CD4-positive, alpha-beta T cell treated with Interleukin-4 for 1 hour (primary cell): ENCODE measurements at regions not wholly inside any gene's neighbourhood (a gene's known extent, or its start where the extent isn't known, plus 50 kb on each side); places are given as distances from the start of the nearest gene placed in this dataset.
"Not testable (repeated sequence)": the region's sequence is repeated elsewhere in the genome, so short reads cannot be mapped to it uniquely, and the experiment has no call there.

Experiments
- DNase-seq, 2 donors: peaks; one replicate each; pipeline ENCODE4 v3.0.0-alpha.2; 2020 to 2022

DNA sequence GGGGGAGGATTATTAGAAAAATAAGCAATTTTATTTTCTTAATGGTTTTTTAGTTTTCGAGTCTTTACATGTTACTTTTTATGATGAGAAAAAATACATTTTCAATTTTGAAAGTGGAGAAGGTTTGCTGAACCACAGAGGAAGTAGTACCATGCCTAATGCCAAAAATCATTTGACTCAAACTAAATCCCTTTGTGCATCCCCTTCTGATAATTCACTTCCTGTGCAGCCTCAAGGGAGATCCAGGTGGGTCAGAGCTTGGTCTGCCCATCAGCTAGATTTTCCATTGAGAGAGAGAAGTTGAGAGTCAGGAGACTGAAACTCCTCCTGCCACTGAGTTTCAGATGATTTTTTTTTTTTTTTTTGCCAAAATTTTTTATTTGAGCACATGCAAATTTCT lies 571.7 kb downstream of the LIG4 start:
- DNase-seq = no peak

DNA sequence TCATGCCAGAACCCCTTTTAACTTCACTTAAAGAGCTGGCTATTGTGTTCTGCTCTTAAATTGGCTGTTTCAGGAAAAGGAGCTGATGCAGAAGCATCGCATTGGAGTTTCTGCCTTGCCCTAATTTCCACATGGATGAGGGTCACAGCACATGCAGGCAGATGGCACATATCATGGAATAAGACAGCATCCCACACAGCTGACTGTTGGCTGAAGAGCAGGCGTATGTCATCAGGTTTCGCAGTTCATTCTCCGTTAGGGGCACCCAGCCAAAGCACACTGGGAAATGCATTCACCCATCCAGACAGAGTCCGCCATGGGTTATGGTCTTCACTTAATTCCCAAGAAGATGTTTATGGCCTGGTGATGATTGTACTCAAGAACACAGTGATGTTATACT lies 572.5 kb downstream of the LIG4 start:
- DNase-seq = no peak

DNA sequence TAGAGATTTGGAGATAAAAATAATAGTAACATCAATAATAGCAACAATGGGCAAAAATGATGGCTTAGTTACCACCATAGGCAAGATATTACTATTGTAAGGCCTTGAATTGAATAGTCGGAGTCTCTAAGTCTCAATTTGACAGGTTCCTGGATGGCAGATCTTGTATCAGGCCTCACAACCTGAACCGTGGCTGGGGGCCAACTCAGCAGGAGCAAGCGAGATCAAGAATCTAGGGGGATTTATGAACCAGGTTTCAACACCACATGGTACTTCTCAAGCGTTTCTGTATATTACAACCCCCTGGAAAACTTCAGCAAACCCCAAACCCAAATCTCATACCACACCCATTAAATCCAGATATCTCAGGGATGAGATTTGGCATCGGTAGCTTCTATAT lies 573.8 kb downstream of the LIG4 start:
- DNase-seq = no peak

DNA sequence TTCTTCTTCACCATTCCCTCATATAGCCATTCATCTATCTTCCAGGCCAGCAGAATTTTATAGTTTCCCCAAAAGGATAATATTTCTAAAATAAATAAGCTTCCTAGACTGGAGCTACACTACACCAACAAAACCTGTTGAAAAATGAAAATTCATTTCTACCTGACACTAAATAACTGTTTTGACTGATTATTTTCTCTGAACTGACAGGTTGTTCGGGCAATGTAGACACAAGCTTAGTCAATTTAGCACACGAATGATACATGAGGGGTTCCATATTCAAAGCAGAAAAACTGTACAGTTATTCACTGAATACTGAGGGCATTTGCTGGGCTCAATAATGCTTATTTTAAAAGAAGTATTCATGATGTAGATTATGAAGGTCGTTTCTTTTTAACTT lies 589.7 kb downstream of the LIG4 start:
- no peak for DNase-seq

DNA sequence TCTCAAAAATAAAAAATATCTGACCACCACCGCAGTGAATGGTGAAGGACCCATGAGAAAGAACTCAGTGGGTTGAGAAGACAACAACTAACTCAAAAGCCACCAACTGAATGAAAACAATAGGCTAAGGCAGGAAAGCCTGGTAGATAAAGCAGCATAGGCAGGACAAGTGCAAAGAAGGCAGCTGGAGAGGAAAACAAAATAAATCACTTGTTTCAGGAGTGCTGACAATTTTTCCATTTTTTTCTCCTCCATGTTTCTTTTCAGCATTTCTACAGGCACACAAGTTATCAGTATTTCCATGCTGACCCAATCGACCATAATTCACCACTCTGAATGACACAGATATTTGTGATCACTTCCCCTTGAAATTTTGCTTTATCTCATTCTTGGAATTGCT lies 597.8 kb downstream of the LIG4 start:
- DNase-seq = no peak

DNA sequence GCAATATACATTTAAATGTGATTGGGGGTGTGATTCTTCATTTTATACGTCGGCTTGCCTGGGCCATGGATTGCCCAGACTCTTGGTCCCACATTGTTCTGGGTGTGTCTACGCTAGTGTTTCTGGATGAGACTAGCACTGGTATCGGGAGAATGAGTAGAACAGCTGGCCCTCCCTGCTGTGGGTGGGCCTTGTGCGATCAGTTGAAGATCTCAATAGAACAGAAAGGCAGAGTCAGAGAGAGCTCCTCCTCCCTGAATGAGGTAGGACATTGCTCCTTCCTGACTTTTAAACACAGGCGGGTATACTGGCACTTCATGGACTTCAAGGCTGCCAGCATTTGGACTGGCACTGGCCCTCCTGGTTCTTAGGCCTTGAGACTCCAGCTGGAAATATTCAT lies 603.0 kb downstream of the LIG4 start:
- no peak for DNase-seq

DNA sequence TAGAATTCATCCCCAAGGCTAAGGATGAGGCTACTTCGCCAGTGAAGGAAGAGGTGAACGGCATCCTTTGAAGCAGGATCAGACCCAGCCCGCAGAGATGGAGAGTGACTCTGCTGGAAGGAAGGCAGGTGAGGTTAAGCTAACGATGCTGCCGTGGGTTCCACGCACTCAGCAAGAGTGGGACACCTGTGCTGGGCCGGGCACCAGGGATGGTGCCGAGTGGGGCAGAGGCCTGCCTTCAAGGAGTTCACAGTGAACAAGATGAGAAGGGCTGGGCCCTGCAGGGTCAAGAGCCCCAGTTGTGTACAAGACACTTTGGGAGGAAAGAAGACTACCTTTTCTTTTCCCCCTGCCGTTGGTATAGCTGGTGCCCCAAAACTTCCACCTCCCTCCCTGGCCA lies 606.6 kb downstream of the LIG4 start:
- DNase-seq = no peak

DNA sequence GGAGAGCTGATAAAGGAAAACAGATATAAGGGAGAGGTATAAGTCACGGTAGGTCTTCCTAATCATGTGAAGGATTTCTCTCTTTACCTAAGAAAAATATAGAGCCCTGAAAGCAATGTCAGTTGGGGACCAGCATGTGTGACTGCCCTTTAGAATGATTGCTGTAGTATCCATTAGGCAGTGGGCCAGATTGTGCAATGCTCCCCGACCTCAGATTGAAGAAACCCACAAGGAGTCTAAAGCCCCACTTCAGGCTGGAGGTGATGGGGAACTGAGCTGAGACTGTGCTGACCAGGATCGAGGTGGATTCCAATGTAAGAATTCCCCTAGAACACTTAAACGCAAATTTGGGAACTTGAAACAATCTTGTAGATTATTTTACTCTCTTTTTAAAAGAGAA lies 614.4 kb downstream of the LIG4 start:
- DNase-seq = no peak

DNA sequence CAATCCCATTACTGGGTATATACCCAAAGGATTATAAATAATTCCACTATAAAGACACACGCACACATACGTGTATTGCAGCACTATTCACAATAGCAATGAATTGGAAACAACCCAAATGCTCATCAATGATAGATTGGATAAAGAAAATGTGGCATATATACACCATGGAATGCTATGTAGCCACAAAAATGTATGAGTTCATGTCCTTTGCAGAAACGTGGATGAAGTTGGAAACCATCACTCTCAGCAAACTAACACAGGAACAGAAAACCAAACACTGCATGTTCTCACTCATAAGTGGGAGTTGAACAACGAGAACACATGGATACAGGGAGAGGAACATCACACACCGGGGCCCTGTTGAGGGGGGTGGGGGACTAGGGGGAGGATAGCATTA lies 619.0 kb downstream of the LIG4 start:
- DNase-seq = not testable (repeated sequence)

DNA sequence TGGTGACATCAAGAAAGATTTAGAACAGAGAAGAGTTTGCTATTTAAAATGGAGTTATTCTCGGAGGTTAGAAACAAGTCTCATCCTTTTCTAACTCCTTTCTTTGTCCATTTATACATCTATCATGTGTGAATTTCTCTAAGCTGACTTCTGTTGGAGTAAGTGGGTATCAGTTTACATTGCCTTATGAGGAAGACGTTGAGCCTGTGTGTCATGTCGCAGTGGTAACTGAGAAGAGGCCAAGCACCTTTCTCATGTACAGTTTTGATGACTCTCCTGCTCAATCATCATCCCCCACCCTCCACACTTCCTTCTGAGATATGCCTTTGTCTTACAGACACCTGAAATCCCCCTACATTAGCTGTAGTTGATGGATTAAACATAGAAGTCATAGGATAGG lies 624.8 kb downstream of the LIG4 start:
- no peak for DNase-seq

DNA sequence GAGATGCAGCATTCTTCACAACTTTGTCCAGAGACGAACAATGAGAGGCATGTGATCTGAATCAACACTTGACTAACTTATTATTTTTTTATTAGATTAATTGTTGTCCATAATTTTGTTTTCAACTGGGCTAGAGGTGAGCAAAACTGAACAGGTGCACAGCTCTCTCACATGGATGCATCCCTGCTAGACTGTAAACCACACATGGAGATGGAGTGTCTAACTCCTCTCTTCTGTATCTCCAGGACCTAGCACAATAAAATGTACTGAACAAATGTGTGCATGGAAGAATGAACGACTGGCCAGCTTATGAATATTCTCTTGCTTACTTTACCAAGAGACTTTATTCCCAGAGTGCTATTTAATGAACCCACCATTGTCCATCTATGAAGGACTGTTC lies 627.7 kb downstream of the LIG4 start:
- no peak for DNase-seq

DNA sequence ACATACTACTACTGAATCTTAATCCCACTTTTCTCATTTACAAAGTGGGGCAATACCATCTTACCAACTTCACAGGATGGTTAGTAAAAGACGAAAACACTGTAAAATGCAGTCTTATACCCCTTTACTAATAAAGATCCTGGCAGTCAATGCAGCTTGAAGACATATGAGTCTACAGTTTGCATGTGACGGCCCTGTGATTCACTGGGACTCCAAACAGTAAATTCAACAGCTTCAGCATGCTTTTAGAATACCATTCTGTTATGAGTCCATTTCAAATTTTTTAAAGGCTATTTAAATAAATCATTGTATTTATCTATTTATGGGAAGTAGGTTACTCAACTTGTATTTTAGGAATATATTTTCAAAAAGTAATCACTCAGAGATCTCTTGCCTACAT lies 629.1 kb downstream of the LIG4 start:
- DNase-seq = no peak

DNA sequence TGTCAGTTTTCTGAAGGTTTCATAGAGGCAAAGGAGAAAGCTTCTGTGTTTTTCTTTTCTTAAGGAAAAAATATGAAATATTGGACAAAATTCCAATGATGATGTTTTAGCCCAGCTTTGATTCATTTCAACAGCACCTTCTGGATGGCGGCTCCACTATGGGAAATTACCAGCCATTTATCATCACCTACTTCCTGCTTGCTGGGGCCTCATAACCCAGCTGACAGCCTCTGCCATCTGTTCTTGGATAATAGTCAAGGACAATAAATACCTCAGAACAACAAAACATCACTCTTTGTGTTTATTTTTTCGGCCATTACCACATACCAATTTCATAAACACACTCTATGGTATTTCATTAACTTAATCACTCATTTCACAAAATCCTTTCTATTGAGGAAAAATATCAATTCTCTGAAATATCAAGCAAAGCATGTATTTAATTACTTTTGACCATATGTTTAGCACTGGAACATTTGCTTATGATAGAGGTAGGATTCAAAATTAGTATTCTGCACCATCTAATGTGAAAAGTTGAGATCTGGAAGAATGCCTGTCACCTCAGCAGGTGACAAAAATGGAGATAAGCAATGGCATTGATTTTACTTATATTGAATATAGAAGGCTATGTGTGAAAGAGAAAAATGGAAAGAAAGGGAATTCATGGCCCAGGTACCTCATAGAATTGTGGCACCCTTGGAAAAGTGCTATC lies 629.7 kb downstream of the LIG4 start:
- DNase-seq = no peak

DNA sequence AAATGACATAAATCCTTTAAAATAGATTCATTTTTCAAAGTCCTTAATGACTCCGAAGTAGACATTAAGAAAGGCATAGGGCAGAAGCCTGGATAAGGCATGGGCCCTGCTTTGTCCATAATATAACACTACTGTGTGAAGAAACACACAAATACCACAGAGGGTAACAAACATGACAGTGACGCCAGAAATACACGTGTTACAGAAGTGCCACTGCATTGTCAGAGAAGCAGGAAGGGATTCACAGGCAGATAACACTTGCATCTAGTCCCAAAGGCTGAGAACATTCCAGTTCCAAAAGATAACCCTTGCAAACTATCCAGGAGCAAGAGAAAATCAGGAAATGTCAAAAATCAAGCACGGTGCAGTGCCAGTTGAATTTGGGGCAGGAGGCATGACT lies 633.2 kb downstream of the LIG4 start:
- DNase-seq = no peak

DNA sequence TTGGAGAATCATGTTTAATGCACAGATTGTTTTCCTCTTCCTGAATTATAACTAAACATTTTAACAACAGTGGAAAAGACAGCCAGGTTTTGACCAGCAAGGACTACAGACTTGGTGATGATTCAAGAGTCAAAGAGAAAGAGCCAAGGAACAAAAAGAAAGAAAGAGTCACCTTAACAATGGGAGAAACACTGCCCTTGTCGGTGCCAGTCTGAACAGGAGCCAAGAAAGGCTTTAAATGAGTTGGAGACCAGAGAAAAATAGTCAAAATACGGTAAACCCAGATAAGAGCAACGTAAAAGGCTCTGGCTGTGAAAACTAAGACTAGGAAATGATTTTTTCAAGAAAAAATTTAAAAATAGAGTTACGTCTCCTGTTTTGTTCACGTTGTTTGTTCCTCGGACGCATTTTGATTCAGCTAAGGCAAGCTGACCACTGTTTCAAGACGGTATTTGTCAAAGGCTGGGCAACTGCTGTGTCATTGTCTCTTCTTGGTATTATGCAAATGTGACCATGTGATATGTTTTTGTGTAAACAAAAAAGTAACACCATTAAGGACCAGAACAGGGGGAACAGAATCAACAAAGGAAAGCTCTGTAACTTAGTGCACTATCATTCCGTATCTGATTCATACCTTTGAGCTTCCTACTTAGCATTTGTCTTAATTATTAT lies 634.5 kb downstream of the LIG4 start:
- DNase-seq = no peak

DNA sequence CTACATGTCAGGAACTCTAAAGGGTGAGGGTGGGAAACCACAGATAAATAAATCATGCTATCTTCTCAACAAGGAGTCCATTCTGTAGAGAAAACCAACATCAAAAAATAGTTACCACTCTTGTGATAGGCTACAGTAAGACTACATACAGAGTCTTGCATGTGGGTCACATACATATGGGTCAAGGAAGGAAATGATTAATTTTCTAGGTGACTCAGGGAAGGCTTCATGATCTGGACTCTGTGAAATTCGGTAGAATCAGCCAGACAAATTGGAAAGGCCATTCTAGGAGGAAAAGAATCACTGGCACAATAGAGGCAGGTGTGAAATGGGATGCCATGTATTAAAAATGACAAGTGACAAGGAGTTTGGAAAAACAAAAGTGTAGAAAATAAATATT lies 638.9 kb downstream of the LIG4 start:
- DNase-seq = no peak

DNA sequence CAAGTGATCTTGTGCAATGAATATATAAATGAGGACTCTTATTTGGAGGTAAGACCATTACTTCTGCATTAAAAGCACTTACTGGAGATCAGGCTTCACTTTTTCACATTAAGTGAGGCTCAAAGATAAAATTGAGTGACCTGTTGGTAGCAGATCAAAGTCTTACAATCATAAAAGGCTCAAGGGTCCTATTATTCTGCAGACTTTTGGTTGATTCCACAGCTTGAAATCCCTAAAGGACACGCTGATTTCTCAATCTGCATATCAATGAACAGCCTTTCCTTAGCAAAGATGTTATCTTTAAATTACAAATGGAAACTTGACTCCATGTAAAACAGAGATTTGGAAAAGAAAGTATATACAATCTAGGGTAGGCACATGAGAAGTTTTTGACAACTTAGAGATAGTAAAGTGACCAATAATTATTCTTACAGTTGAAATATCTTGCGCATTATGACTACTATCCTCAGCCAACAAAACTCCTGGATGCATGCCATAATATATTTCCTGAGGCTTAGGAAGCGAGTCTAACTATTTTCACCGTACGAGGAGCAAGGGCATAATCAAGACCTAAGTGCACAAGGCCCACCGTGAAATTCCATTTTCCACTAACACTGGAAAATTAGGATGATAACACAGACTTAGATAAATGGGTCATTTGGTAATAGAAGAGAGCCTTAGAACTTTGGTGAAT lies 640.7 kb downstream of the LIG4 start:
- no peak for DNase-seq

DNA sequence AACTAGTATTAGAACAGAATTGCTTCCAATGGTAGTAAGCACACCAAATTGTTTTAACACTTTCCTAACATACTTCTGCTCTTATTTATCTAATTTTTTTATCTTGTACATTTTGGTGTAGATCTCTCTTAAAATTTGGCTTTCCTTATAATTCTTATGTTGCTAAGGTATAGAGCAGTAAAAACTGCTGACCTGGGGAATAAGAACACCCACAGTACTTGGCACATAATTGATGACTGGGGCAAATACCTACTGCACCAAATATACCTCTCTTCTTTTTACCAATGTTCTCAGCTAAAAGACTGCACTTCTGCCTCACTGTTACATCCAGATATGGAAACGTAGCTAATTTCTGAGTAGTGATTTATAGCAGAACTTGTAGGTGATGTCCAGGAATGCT lies 642.2 kb downstream of the LIG4 start:
- no peak for DNase-seq

DNA sequence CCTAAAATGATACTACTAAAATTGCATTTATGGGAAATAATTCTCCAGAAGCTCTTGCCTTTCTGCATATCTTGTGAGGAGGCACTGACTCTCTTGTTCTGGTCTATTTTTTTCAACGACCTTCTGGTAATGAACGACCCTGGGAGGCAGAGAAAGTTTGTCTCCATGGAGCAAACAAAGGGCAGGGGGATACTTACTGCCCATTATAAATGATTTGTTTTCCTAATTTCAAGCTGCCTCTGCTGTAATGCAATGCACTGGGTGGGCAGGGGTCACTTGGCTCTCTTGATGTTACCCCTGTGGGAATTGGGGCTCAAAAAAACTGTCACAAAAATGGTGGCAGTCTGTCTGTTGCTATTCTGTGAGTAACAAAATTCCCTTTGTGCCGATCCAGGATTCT lies 643.2 kb downstream of the LIG4 start:
- no peak for DNase-seq

DNA sequence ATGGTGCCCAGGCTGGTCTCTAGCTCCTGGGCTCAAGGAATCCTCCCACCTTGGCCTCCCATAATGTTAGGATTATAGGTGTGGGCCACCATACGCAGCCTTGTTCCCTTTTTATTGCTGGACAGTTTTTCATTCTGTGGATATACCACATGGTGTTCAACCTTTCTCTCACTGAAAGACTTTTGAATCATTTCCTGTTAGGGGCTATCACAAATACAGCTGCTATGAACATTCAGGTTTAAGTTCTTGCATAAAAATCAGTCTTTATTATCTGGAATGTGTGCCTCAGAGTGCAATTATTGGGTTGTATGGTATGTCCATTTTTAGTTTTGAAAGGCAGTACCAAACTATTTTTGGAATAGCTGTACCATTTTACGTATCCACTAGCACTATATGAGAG lies 647.2 kb downstream of the LIG4 start:
- DNase-seq = no peak

DNA sequence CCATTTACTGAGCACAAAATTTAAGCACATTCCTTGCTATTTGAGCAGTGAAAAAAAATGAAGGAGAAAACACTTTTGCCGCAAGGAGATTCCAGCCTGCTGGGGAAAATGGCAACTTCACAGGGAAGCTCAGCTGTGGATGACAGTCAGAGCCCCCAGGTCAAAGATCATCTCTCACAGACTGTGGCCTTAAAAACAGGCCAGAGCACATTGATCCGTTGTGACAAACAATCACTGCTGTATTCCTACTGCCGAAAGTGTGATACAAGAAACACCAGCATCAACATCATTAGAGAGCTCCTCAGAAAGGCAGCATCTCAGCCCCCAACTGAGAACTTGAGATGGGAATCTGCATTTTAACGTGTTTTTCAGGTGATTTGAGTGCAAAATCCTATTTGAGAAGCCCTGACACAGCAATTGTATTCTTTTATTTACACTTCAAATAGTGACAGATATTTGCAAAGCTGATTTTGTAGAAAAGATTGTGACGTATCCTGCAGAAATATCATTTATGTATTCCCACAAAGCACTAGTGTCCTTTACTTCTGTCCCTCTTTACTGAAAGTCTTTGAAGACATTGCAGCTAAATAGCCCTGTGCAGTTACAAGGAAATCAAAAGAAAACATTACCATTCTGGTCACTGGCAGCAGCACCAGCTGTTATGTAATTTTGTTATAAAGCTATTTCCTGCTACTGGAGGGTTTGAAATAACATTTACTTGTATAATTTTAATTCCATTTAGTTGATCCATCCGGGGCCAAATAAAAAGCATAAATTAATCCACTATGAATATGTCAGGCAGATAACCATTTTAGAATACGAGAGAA lies 652.0 kb downstream of the LIG4 start:
- no peak for DNase-seq

DNA sequence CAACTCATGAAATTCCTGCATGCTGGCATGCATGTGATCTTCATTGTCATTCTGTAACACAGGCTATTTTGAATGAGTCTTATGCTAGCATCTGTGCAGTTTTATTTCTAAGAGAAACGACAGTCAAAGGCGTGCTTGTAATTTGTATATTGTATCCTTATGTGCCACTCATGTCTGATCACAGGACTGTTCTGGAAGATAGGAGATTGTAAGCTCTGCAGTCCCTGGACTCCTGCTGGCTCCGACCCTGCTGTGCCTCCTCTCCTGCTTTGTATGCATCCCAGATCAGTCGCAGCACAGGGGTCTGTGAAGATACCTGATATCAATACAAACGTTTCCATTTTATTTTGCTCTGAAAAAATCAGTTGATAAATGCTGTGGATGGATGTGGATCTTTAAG lies 653.1 kb downstream of the LIG4 start:
- DNase-seq = no peak

DNA sequence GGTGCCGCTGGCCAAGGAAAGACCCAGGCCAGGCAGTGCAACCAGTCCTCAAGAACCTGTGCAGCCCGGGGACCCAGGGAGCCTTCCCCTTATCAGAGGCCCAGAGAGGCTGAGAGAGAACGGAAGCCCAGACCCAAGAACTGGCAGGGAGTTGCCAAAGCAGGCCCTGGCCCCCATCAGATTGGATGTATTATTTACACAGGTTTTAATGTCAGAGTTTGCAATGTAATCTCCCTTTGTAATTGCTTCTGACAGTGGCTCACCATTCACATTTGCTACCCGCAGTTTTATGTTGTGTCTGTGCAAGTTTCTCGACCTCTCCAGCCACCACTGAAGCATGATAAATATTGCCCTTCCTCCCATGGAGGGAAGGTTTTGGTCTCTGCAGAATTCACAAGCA lies 660.9 kb downstream of the LIG4 start:
- no peak for DNase-seq

DNA sequence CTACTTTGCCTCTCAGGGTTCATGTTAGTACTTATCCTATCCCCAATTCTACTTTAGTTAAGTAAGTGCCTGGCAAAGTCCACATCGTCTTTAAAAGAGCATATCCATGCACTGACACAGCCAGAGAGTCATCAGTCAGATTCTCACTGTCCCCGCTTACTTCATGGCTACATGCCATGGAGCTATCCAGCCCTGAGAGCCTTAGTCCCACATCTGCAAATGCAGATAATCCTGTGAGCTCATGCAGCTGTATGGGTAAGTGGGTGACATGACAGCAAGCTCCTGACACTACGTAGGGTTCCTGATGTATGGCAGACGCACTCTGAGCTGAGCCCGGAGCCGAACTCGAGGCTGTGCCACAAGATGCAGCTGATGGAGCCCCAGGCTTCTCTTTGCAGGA lies 661.5 kb downstream of the LIG4 start:
- DNase-seq = no peak
